HepG2 (cell line): ENCODE measurements at regions not wholly inside any gene's neighbourhood (a gene's known extent, or its start where the extent isn't known, plus 50 kb on each side); places are given as distances from the start of the nearest gene placed in this dataset.

Experiments used
- ATAC-seq: fragments of 200-7000 bp; cut with Tn5 transposase; 3 replicates; pipeline ENCODE4 v1.9.1; 2020; ENCODE audit warnings: mild to moderate bottlenecking, moderate library complexity
- BruUV-seq: library from RNA; stranded (reverse); fragments of 400-500 nt; replicated peaks from 2 replicates; lab custom pipeline; 2021; lab: Mats Ljungman, UMichigan
- CTCF ChIA-PET: fragments of 300-600 bp; formaldehyde crosslinking; extraction: SDS; loops from one replicate; lab custom pipeline; 2021; ENCODE audit warnings: low total read pairs, inconsistent platforms, low intra/inter-chr PET ratio; lab: Yijun Ruan, JAX
- POLR2A ChIA-PET: fragments of 350-600 bp; sonication (Branson Sonifier 250); formaldehyde crosslinking; loops from one replicate; lab custom pipeline; 2020; ENCODE audit warnings: antibody characterized with exemption, inconsistent platforms; lab: Yijun Ruan, JAX
- DNase-seq: peaks from one replicate; pipeline ENCODE4 v3.0.0-alpha.2; 2015; ENCODE audit warnings: low spot score
- FAIRE-seq: peaks from 3 replicates; lab custom pipeline; 2011; peaks lifted over from hg19 to GRCh38; lab: Jason Lieb, UNC
- H2AFZ ChIP-seq: one replicate; pipeline ENCODE4 v1.6.1; 2011; ENCODE audit warnings: low read length, inconsistent platforms
- H3K27ac ChIP-seq: fragments of 300-600 bp; 3 replicates; pipeline ENCODE4 v1.8.0; 2011; ENCODE audit warnings: mixed run types, mild to moderate bottlenecking, mixed read lengths, low read length, inconsistent platforms; ENCODE audit not compliant: insufficient read depth; ENCODE audit errors: extremely low read length
- H3K27me3 ChIP-seq, 2 experiments: fragments of 200-600 bp in 1 of 2; 2 replicates in 1 of 2; 3 replicates in 1 of 2; pipeline versions ENCODE4 v1.6.0 to v1.8.0; 2011; ENCODE audit warnings: low read length in 2 of 2, mild to moderate bottlenecking in 2 of 2, moderate library complexity in 2 of 2, inconsistent platforms in 1 of 2; ENCODE audit not compliant: insufficient read depth in 2 of 2, control insufficient read depth in 1 of 2
- H3K36me3 ChIP-seq, 2 experiments: fragments of 200-600 bp in 1 of 2; replicated peaks in 1 of 2; 2 replicates in 1 of 2; 3 replicates in 1 of 2; pipeline versions ENCODE4 v1.5.1 to v1.8.0; 2011; ENCODE audit warnings: low read length in 2 of 2, inconsistent platforms in 1 of 2; ENCODE audit not compliant: insufficient read depth in 2 of 2, control insufficient read depth in 1 of 2
- H3K4me1 ChIP-seq: 2 replicates; pipeline ENCODE4 v1.5.1; 2012; ENCODE audit warnings: low read length, inconsistent platforms; ENCODE audit not compliant: insufficient read depth
- H3K4me2 ChIP-seq: 2 replicates; pipeline ENCODE4 v1.6.0; 2011; ENCODE audit warnings: low read depth, low read length, inconsistent platforms
- H3K4me3 ChIP-seq, 3 experiments: fragments of 200-600 bp in 1 of 3; sonication (generic), shearing (Covaris generic) in 1 of 3; replicated peaks in 1 of 3; 2 replicates each; pipeline ENCODE4 v1.5.1; 2011 to 2016; ENCODE audit warnings: low read length in 3 of 3, inconsistent platforms in 2 of 3, low read depth in 2 of 3, mild to moderate bottlenecking in 2 of 3, control low read depth in 1 of 3, mixed read lengths in 1 of 3; ENCODE audit not compliant: insufficient read depth in 1 of 3
- H3K79me2 ChIP-seq: one replicate; pipeline ENCODE4 v1.6.1; 2011; ENCODE audit warnings: low read length, inconsistent platforms; ENCODE audit not compliant: insufficient read depth
- H3K9ac ChIP-seq: 2 replicates; pipeline ENCODE4 v1.6.0; 2011; ENCODE audit warnings: mild to moderate bottlenecking, low read depth, low read length, inconsistent platforms; ENCODE audit not compliant: insufficient read depth
- H3K9me3 ChIP-seq: 2 replicates; pipeline ENCODE4 v1.5.1; 2012; ENCODE audit warnings: mild to moderate bottlenecking, low read length
- H4K20me1 ChIP-seq: 2 replicates; pipeline ENCODE4 v1.6.0; 2011; ENCODE audit warnings: inconsistent platforms, mild to moderate bottlenecking, low read length, moderate library complexity; ENCODE audit not compliant: insufficient read depth
- ATF7 ChIP-seq, 2 experiments: fragments of 450-650 bp in 1 of 2; sonication (generic) in 1 of 2; formaldehyde crosslinking in 1 of 2; IDR thresholded peaks; 2 replicates each; pipeline versions ENCODE4 v1.4.0 to v1.6.1; 2016 to 2020; ENCODE audit warnings: antibody characterized with exemption in 1 of 2, mild to moderate bottlenecking in 1 of 2, missing genetic modification reagents in 1 of 2
- FOSL1 ChIP-seq: sonication (generic); formaldehyde crosslinking; IDR thresholded peaks from 2 replicates; pipeline ENCODE4 v1.9.0; 2021; ENCODE audit warnings: missing genetic modification reagents, borderline replicate concordance
- MIER2 ChIP-seq: IDR thresholded peaks from 2 replicates; pipeline ENCODE4 v1.6.1; 2016; ENCODE audit warnings: missing biosample characterization, missing genetic modification reagents
- POLR2G ChIP-seq: fragments of 200-400 bp; formaldehyde crosslinking; IDR thresholded peaks from 2 replicates; pipeline ENCODE4 v1.6.1; 2018; ENCODE audit warnings: mild to moderate bottlenecking, low read depth, low read length, moderate library complexity
- ZFAT ChIP-seq: sonication (generic); formaldehyde crosslinking; conservative IDR thresholded peaks from 2 replicates; pipeline ENCODE4 v1.8.1; 2023; ENCODE audit warnings: missing genetic modification reagents, inconsistent platforms
- ZNF235 ChIP-seq: sonication (generic); formaldehyde crosslinking; IDR thresholded peaks from 2 replicates; pipeline ENCODE4 v1.8.1; 2023; ENCODE audit warnings: mild to moderate bottlenecking, missing genetic modification reagents, borderline replicate concordance
- ZNF24 ChIP-seq: fragments of 450-650 bp; IDR thresholded peaks from 2 replicates; pipeline ENCODE4 v1.6.1; 2017; ENCODE audit warnings: antibody characterized with exemption, mild to moderate bottlenecking
- WGBS: methylation state at CpG from one replicate; pipeline ENCODE4 v1.1.6; 2017; ENCODE audit warnings: low lambda C conversion rate; 5-methylcytosine and 5-hydroxymethylcytosine counted together
- in situ Hi-C: cut with HindIII; loops from 2 replicates; pipeline ENCODE4 v1.10.0; 2017; ENCODE audit warnings: low pct_unique_long_range_greater_than_20kb; ENCODE audit not compliant: extremely low pct_ligation_motif_present
- intact Hi-C: fragments of 100-400 bp; cut with micrococcal nuclease; formaldehyde crosslinking; loops from one replicate; pipeline ENCODE4 v1.10.0; 2022; ENCODE audit not compliant: unreplicated experiment
- TF ChIP-seq, protein P1 (sequence below): fragments of 450-650 bp; IDR thresholded peaks from 2 replicates; pipeline ENCODE4 v1.6.1; 2017
- TF ChIP-seq, protein P2 (sequence below), 2 experiments: IDR thresholded peaks; 2 replicates each; pipeline ENCODE4 v1.6.1; 2011 to 2012; ENCODE audit warnings: low read length in 2 of 2, borderline replicate concordance in 1 of 2, low read depth in 1 of 2, mild to moderate bottlenecking in 1 of 2, moderate library complexity in 1 of 2
- TF ChIP-seq, protein P3 (sequence below): sonication (generic); formaldehyde crosslinking; IDR thresholded peaks from 2 replicates; pipeline ENCODE4 v1.4.0; 2020; ENCODE audit warnings: missing genetic modification reagents
- TF ChIP-seq, protein P4 (sequence below): sonication (generic); formaldehyde crosslinking; IDR thresholded peaks from 2 replicates; pipeline ENCODE4 v1.8.0; 2022; ENCODE audit warnings: mild to moderate bottlenecking, missing genetic modification reagents, borderline replicate concordance

DNA sequence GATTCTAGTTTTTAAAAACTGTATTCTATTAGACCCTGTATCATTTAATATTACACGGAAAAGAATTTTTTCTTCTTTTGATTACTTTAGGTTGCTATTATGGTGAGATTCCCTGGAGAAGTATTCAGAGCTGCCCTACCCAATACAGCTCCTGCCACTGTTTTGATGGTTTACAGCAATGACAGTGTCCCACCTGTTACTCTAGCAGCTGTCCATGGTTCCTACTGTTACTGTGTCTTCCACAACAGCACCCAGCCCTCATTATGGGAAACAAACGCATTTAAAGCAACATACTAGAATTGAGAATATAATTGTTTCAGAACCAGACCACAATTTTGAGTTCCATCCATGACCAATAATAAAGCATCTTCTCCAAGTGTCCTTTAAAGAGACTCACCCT is 450.7 kb downstream of the SHQ1 start:
- ChIA-PET CTCF (no interaction called here), POLR2A (no interaction called here)
- no peak overlapping the region for H3K4me3 ChIP-seq

More for the DNA sequence above, 450.7 kb downstream of the SHQ1 start:
- Histone ChIP-seq H3K4me1 (peaks cover 15% of the 10 kb centered on the region; the same call in 1 of the 2 replicates), H3K9me3 (no peaks in the 10 kb centered on the region), H3K36me3 (peaks cover 0 to 1% of the 10 kb centered on the region in 2 experiments; a peak in 1 of 5 replicates), H3K4me2 (no peak overlapping the region), H3K79me2 (peaks cover 98% of the 10 kb centered on the region), H3K9ac (no peak overlapping the region), H3K27ac (no peak overlapping the region), H3K27me3 (no peaks in the 10 kb centered on the region), H4K20me1 (peaks cover 95% of the 10 kb centered on the region), H2AFZ (no peak overlapping the region)
- BruUV-seq: no TSS peak
- no peak for DNase-seq
- WGBS: 100% methylated on average over 2 of the region's 2 CpGs
- no peak for ATAC-seq
- intact Hi-C loops: no loop called here
- TF ChIP-seq, protein P1, sequence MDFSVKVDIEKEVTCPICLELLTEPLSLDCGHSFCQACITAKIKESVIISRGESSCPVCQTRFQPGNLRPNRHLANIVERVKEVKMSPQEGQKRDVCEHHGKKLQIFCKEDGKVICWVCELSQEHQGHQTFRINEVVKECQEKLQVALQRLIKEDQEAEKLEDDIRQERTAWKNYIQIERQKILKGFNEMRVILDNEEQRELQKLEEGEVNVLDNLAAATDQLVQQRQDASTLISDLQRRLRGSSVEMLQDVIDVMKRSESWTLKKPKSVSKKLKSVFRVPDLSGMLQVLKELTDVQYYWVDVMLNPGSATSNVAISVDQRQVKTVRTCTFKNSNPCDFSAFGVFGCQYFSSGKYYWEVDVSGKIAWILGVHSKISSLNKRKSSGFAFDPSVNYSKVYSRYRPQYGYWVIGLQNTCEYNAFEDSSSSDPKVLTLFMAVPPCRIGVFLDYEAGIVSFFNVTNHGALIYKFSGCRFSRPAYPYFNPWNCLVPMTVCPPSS: no peak
- TF ChIP-seq FOSL1 (CRISPR knock-in tag) (no peak), ATF7 (IDR thresholded peaks at IDR 0.05) (no peak), ATF7 (CRISPR knock-in tag; IDR thresholded peaks at IDR 0.05) (no peak), ZFAT (CRISPR knock-in tag) (no peak), ZNF235 (CRISPR knock-in tag) (no peak), MIER2 (CRISPR knock-in tag) (0 out of 2 replicates have a peak, but pooled peaks have one; percentile 48), POLR2G (no peak), ZNF24 (no peak)
- TF ChIP-seq, protein P2, sequence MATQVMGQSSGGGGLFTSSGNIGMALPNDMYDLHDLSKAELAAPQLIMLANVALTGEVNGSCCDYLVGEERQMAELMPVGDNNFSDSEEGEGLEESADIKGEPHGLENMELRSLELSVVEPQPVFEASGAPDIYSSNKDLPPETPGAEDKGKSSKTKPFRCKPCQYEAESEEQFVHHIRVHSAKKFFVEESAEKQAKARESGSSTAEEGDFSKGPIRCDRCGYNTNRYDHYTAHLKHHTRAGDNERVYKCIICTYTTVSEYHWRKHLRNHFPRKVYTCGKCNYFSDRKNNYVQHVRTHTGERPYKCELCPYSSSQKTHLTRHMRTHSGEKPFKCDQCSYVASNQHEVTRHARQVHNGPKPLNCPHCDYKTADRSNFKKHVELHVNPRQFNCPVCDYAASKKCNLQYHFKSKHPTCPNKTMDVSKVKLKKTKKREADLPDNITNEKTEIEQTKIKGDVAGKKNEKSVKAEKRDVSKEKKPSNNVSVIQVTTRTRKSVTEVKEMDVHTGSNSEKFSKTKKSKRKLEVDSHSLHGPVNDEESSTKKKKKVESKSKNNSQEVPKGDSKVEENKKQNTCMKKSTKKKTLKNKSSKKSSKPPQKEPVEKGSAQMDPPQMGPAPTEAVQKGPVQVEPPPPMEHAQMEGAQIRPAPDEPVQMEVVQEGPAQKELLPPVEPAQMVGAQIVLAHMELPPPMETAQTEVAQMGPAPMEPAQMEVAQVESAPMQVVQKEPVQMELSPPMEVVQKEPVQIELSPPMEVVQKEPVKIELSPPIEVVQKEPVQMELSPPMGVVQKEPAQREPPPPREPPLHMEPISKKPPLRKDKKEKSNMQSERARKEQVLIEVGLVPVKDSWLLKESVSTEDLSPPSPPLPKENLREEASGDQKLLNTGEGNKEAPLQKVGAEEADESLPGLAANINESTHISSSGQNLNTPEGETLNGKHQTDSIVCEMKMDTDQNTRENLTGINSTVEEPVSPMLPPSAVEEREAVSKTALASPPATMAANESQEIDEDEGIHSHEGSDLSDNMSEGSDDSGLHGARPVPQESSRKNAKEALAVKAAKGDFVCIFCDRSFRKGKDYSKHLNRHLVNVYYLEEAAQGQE (IDR thresholded peaks at IDR 0.05; ENCODE audit: borderline replicate concordance in 1 of 2, low read depth in 1 of 2, low read length in 2 of 2): peak; percentile 10 to 88
- TF ChIP-seq, protein P3, sequence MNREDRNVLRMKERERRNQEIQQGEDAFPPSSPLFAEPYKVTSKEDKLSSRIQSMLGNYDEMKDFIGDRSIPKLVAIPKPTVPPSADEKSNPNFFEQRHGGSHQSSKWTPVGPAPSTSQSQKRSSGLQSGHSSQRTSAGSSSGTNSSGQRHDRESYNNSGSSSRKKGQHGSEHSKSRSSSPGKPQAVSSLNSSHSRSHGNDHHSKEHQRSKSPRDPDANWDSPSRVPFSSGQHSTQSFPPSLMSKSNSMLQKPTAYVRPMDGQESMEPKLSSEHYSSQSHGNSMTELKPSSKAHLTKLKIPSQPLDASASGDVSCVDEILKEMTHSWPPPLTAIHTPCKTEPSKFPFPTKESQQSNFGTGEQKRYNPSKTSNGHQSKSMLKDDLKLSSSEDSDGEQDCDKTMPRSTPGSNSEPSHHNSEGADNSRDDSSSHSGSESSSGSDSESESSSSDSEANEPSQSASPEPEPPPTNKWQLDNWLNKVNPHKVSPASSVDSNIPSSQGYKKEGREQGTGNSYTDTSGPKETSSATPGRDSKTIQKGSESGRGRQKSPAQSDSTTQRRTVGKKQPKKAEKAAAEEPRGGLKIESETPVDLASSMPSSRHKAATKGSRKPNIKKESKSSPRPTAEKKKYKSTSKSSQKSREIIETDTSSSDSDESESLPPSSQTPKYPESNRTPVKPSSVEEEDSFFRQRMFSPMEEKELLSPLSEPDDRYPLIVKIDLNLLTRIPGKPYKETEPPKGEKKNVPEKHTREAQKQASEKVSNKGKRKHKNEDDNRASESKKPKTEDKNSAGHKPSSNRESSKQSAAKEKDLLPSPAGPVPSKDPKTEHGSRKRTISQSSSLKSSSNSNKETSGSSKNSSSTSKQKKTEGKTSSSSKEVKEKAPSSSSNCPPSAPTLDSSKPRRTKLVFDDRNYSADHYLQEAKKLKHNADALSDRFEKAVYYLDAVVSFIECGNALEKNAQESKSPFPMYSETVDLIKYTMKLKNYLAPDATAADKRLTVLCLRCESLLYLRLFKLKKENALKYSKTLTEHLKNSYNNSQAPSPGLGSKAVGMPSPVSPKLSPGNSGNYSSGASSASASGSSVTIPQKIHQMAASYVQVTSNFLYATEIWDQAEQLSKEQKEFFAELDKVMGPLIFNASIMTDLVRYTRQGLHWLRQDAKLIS (CRISPR knock-in tag): no peak
- TF ChIP-seq, protein P4, sequence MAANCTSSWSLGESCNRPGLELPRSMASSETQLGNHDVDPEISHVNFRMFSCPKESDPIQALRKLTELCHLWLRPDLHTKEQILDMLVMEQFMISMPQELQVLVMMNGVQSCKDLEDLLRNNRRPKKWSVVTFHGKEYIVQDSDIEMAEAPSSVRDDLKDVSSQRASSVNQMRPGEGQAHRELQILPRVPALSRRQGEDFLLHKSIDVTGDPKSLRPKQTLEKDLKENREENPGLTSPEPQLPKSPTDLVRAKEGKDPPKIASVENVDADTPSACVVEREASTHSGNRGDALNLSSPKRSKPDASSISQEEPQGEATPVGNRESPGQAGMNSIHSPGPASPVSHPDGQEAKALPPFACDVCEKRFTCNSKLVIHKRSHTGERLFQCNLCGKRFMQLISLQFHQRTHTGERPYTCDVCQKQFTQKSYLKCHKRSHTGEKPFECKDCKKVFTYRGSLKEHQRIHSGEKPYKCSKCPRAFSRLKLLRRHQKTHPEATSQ (CRISPR knock-in tag): no peak
- TF ChIP-seq, all 625 proteins: peak for 2
- in situ Hi-C loops: no loop called here
- FAIRE-seq: no peak
